Mucosa of descending colon (tissue), 3 donors: ENCODE measurements at regions not wholly inside any gene's neighbourhood (a gene's known extent, or its start where the extent isn't known, plus 50 kb on each side); places are given as distances from the start of the nearest gene placed in this dataset.

ENCODE experiments used
- ATAC-seq: fragments of 200-7000 bp; cut with Tn5 transposase; one replicate; pipeline ENCODE4 v1.9.1; 2020; ENCODE audit warnings: mild to moderate bottlenecking, moderate library complexity
- DNase-seq, 3 donors: peaks; one replicate each; pipeline ENCODE4 v3.0.0-alpha.2; 2020
- H3K36me3 ChIP-seq: fragments of 200-600 bp; one replicate; pipeline ENCODE4 v1.8.0; 2021; ENCODE audit warnings: low read depth, mild to moderate bottlenecking
- H3K4me1 ChIP-seq: fragments of 200-600 bp; one replicate; pipeline ENCODE4 v1.8.0; 2021; ENCODE audit warnings: low read depth, mild to moderate bottlenecking
- H3K4me3 ChIP-seq: fragments of 200-600 bp; one replicate; pipeline ENCODE4 v1.8.0; 2021; ENCODE audit warnings: mild to moderate bottlenecking
- H3K9me3 ChIP-seq: fragments of 200-600 bp; one replicate; pipeline ENCODE4 v1.8.0; 2021; ENCODE audit warnings: mild to moderate bottlenecking
- intact Hi-C, 2 donors: fragments of 100-400 bp; cut with DNase I in 1 of 2; cut with micrococcal nuclease in 1 of 2; formaldehyde crosslinking; loops; one replicate each; pipeline versions ENCODE4 v1.11.0 to v1.11.1; 2022; cut with DNase I, micrococcal nuclease
- TF ChIP-seq, protein P1 (sequence below): fragments of 200-600 bp; IDR thresholded peaks from one replicate; pipeline ENCODE4 v1.8.0; 2022; ENCODE audit warnings: antibody characterized with exemption, mild to moderate bottlenecking
- donor health status: DM: no; HTN: no; CAD: no; lungs with moderate emphysema.
- donor health status: DM: no; HTN: no; CAD: no.
- donor health status: DM: no; HTN: yes; CAD: no.

- H3K9me3 ChIP-seq, result no peaks in the 10 kb centered on the region
- ATAC-seq, result no peak
- TF ChIP-seq, protein P1, sequence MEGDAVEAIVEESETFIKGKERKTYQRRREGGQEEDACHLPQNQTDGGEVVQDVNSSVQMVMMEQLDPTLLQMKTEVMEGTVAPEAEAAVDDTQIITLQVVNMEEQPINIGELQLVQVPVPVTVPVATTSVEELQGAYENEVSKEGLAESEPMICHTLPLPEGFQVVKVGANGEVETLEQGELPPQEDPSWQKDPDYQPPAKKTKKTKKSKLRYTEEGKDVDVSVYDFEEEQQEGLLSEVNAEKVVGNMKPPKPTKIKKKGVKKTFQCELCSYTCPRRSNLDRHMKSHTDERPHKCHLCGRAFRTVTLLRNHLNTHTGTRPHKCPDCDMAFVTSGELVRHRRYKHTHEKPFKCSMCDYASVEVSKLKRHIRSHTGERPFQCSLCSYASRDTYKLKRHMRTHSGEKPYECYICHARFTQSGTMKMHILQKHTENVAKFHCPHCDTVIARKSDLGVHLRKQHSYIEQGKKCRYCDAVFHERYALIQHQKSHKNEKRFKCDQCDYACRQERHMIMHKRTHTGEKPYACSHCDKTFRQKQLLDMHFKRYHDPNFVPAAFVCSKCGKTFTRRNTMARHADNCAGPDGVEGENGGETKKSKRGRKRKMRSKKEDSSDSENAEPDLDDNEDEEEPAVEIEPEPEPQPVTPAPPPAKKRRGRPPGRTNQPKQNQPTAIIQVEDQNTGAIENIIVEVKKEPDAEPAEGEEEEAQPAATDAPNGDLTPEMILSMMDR, result no peak
- H3K4me1 ChIP-seq, result no peaks in the 10 kb centered on the region
- H3K36me3 ChIP-seq, result no peaks in the 10 kb centered on the region
- no peak overlapping the region for H3K4me3 ChIP-seq
- intact Hi-C loops, result no loop called here
- DNase-seq, result no peak
Measured at GRCh38 chr3:6567241-6567640, 293.7 kb upstream of the GRM7 start.

GRCh38 chr3:6568999-6569493, 291.9 kb upstream of the GRM7 start:
- no peak for ATAC-seq
- H3K36me3 ChIP-seq, result no peaks in the 10 kb centered on the region
- no peaks in the 10 kb centered on the region for H3K9me3 ChIP-seq
- TF ChIP-seq, protein P1, result no peak
- no peak for DNase-seq
- no peak overlapping the region for H3K4me3 ChIP-seq
- no peaks in the 10 kb centered on the region for H3K4me1 ChIP-seq
- intact Hi-C loops, result no loop called here

GRCh38 chr3:6571448-6571847, 289.5 kb upstream of the GRM7 start:
- ATAC-seq (no peak), DNase-seq (no peak)
- Histone ChIP-seq H3K9me3 (no peaks in the 10 kb centered on the region), H3K36me3 (no peaks in the 10 kb centered on the region), H3K4me1 (no peaks in the 10 kb centered on the region), H3K4me3 (no peak overlapping the region)
- TF ChIP-seq, protein P1, result no peak
- intact Hi-C loops, result no loop called here

- H3K4me3 ChIP-seq, result no peak overlapping the region
- H3K9me3 ChIP-seq, result no peaks in the 10 kb centered on the region
- DNase-seq (no peak), ATAC-seq (no peak)
- TF ChIP-seq, protein P1, result no peak
- H3K36me3 ChIP-seq, result no peaks in the 10 kb centered on the region
- intact Hi-C loops, result no loop called here
- H3K4me1 ChIP-seq, result no peaks in the 10 kb centered on the region
Measured at GRCh38 chr3:6577584-6577983, 283.3 kb upstream of the GRM7 start.

- ATAC-seq (no peak), DNase-seq (no peak)
- Histone ChIP-seq H3K4me1 (no peaks in the 10 kb centered on the region), H3K9me3 (no peaks in the 10 kb centered on the region), H3K4me3 (no peak overlapping the region), H3K36me3 (no peaks in the 10 kb centered on the region)
- TF ChIP-seq, protein P1, result no peak
- intact Hi-C loops, result no loop called here
Measured at GRCh38 chr3:6578526-6578925, 282.4 kb upstream of the GRM7 start.

GRCh38 chr3:6580808-6581207, 280.1 kb upstream of the GRM7 start:
- TF ChIP-seq, protein P1, result no peak
- H3K4me3 ChIP-seq, result no peak overlapping the region
- H3K36me3 ChIP-seq, result no peaks in the 10 kb centered on the region
- intact Hi-C loops, result no loop called here
- DNase-seq (no peak), ATAC-seq (no peak)
- no peaks in the 10 kb centered on the region for H3K4me1 ChIP-seq
- no peaks in the 10 kb centered on the region for H3K9me3 ChIP-seq
